HG03108 (cell line): ENCODE measurements at regions not wholly inside any gene's neighbourhood (a gene's known extent, or its start where the extent isn't known, plus 50 kb on each side); places are given as distances from the start of the nearest gene placed in this dataset.
"Not testable (repeated sequence)": the region's sequence is repeated elsewhere in the genome, so short reads cannot be mapped to it uniquely, and the experiment has no call there.

Experiments
- ATAC-seq: cut with Tn5 transposase; IDR thresholded peaks from one replicate; pipeline ENCODE4 v1.9.1; 2021; ENCODE audit warnings: moderate library complexity; ENCODE audit not compliant: unreplicated experiment

GRCh38 chr9:3773362-3774060 lies 247.7 kb upstream of the RFX3 start:
- ATAC-seq: no peak

GRCh38 chr9:3769646-3770045 lies 243.8 kb upstream of the RFX3 start:
- ATAC-seq: no peak

GRCh38 chr9:3768712-3769457 lies 243.1 kb upstream of the RFX3 start:
- no peak for ATAC-seq

- no peak for ATAC-seq
These were observed 242.5 kb upstream of the RFX3 start for GRCh38 chr9:3768286-3768685.

- no peak for ATAC-seq
These were observed 236.3 kb upstream of the RFX3 start for GRCh38 chr9:3762076-3762475.

- ATAC-seq: no peak
These were observed 234.2 kb upstream of the RFX3 start for GRCh38 chr9:3760031-3760430.

- no peak for ATAC-seq
These were observed 233.2 kb upstream of the RFX3 start for GRCh38 chr9:3758816-3759576.

GRCh38 chr9:3756071-3756470 lies 230.3 kb upstream of the RFX3 start:
- no peak for ATAC-seq

GRCh38 chr9:3751125-3751758 lies 225.4 kb upstream of the RFX3 start:
- ATAC-seq: no peak

- no peak for ATAC-seq
These were observed 224.5 kb upstream of the RFX3 start for GRCh38 chr9:3750321-3750720.

- ATAC-seq: no peak
These were observed 220.8 kb upstream of the RFX3 start for GRCh38 chr9:3746296-3747275.

GRCh38 chr9:3743901-3744413 lies 218.2 kb upstream of the RFX3 start:
- ATAC-seq: no peak

GRCh38 chr9:3742586-3742985 lies 216.8 kb upstream of the RFX3 start:
- no peak for ATAC-seq

- ATAC-seq: no peak
These were observed 215.9 kb upstream of the RFX3 start for GRCh38 chr9:3741729-3742128.

GRCh38 chr9:3740690-3741419 lies 215.1 kb upstream of the RFX3 start:
- ATAC-seq: no peak

- no peak for ATAC-seq
These were observed 210.4 kb upstream of the RFX3 start for GRCh38 chr9:3736161-3736560.

GRCh38 chr9:3735251-3735650 lies 209.4 kb upstream of the RFX3 start:
- ATAC-seq: no peak

GRCh38 chr9:3733527-3734262 lies 207.9 kb upstream of the RFX3 start:
- ATAC-seq: not testable (repeated sequence)

- ATAC-seq: no peak
These were observed 207.2 kb upstream of the RFX3 start for GRCh38 chr9:3733039-3733408.
